K562 (cell line): ENCODE measurements at regions not wholly inside any gene's neighbourhood (a gene's known extent, or its start where the extent isn't known, plus 50 kb on each side); places are given as distances from the start of the nearest gene placed in this dataset.

ENCODE experiments used
- ATAC-seq: fragments of 200-7000 bp; cut with Tn5 transposase; 3 replicates; pipeline ENCODE4 v1.9.1; 2020; ENCODE audit warnings: moderate library complexity
- BruUV-seq: library from RNA; stranded (reverse); fragments of 400-500 nt; replicated peaks from 2 replicates; lab custom pipeline; 2021; lab: Mats Ljungman, UMichigan
- CTCF ChIA-PET: fragments of 300-600 bp; formaldehyde crosslinking; extraction: SDS; loops from one replicate; lab custom pipeline; 2021; ENCODE audit warnings: low intra/inter-chr PET ratio; lab: Yijun Ruan, JAX
- POLR2A ChIA-PET: fragments of 300-600, 350-650 bp; sonication (Branson Sonifier 250); formaldehyde crosslinking; extraction: SDS; loops from one replicate; lab custom pipeline; 2021; ENCODE audit warnings: antibody characterized with exemption, inconsistent platforms; lab: Yijun Ruan, JAX
- DNase-seq, 4 experiments: peaks; one replicate each; pipeline versions ENCODE4 v3.0.0 to v3.0.0-alpha.2; 2011 to 2018; ENCODE audit warnings: low spot score in 3 of 4, mixed read lengths in 3 of 4; ENCODE audit errors: extremely low read depth in 1 of 4
- FAIRE-seq: peaks from 2 replicates; lab custom pipeline; 2011; peaks lifted over from hg19 to GRCh38; lab: Jason Lieb, UNC
- H2AFZ ChIP-seq: 2 replicates; pipeline ENCODE4 v1.6.0; 2011; ENCODE audit warnings: low read depth, low read length, control low read depth, inconsistent platforms
- H3K27ac ChIP-seq: fragments of 200-600 bp; 3 replicates; pipeline ENCODE4 v1.8.0; 2011; ENCODE audit warnings: low read depth, mild to moderate bottlenecking, control low read depth, inconsistent platforms, low read length, moderate library complexity, mixed read lengths; ENCODE audit errors: extremely low read depth
- H3K27me3 ChIP-seq, 2 experiments: fragments of 300-600 bp in 1 of 2; 2 replicates in 1 of 2; 3 replicates in 1 of 2; pipeline versions ENCODE4 v1.6.0 to v1.8.0; 2011; ENCODE audit warnings: inconsistent platforms in 2 of 2, low read length in 2 of 2, mild to moderate bottlenecking in 1 of 2, mixed read lengths in 1 of 2, moderate library complexity in 1 of 2; ENCODE audit not compliant: control insufficient read depth in 2 of 2, insufficient read depth in 2 of 2
- H3K36me3 ChIP-seq: fragments of 300-600 bp; 3 replicates; pipeline ENCODE4 v1.8.0; 2011; ENCODE audit warnings: mild to moderate bottlenecking, low read length, inconsistent platforms; ENCODE audit not compliant: control insufficient read depth, insufficient read depth
- H3K4me1 ChIP-seq, 2 experiments: fragments of 200-600 bp in 1 of 2; replicated peaks in 1 of 2; 2 replicates in 1 of 2; 3 replicates in 1 of 2; pipeline versions ENCODE4 v1.5.1 to v1.8.0; 2011; ENCODE audit warnings: inconsistent platforms in 2 of 2, low read length in 2 of 2, mild to moderate bottlenecking in 1 of 2, mixed read lengths in 1 of 2, moderate library complexity in 1 of 2; ENCODE audit not compliant: control insufficient read depth in 2 of 2, insufficient read depth in 2 of 2
- H3K4me2 ChIP-seq: 2 replicates; pipeline ENCODE4 v1.6.1; 2011; ENCODE audit warnings: low read length, control low read depth, inconsistent platforms, mixed read lengths; ENCODE audit not compliant: insufficient read depth
- H3K4me3 ChIP-seq: fragments of 200-600 bp; sonication (generic), shearing (Covaris generic); 2 replicates; pipeline ENCODE4 v1.5.1; 2016; ENCODE audit warnings: control low read depth, inconsistent platforms
- H3K79me2 ChIP-seq: fragments of 200-600 bp; 3 replicates; pipeline ENCODE4 v1.8.0; 2011; ENCODE audit warnings: low read length, inconsistent platforms; ENCODE audit not compliant: control insufficient read depth, insufficient read depth
- H3K9ac ChIP-seq, 2 experiments: 2 replicates each; pipeline versions ENCODE4 v1.6.0 to v1.6.1; 2011; ENCODE audit warnings: low read depth in 2 of 2, low read length in 2 of 2, control low read depth in 1 of 2, inconsistent platforms in 1 of 2, mild to moderate bottlenecking in 1 of 2, mixed read lengths in 1 of 2; ENCODE audit not compliant: insufficient read depth in 1 of 2
- H3K9me1 ChIP-seq: one replicate; pipeline ENCODE4 v1.6.0; 2011; ENCODE audit warnings: inconsistent platforms, mild to moderate bottlenecking, low read length, moderate library complexity; ENCODE audit not compliant: control insufficient read depth, insufficient read depth
- H3K9me3 ChIP-seq: replicated peaks from 2 replicates; pipeline ENCODE4 v1.5.1; 2011; ENCODE audit warnings: low read depth, low read length, inconsistent platforms; ENCODE audit not compliant: control insufficient read depth, insufficient read depth
- H4K20me1 ChIP-seq: replicated peaks from 2 replicates; pipeline ENCODE4 v1.6.1; 2011; ENCODE audit warnings: low read length, inconsistent platforms, mixed read lengths; ENCODE audit not compliant: control insufficient read depth, insufficient read depth
- C11orf30 ChIP-seq: fragments of 450-650 bp; IDR thresholded peaks from 2 replicates; pipeline ENCODE4 v1.6.1; 2016; ENCODE audit warnings: low read depth, mild to moderate bottlenecking
- CTBP1 ChIP-seq: fragments of 450-650 bp; IDR thresholded peaks from 2 replicates; pipeline ENCODE4 v1.6.1; 2016; ENCODE audit warnings: borderline replicate concordance
- KLF1 ChIP-seq: fragments of 450-650 bp; IDR thresholded peaks from 2 replicates; pipeline ENCODE4 v1.6.1; 2016; ENCODE audit warnings: missing genetic modification characterization, missing compliant biosample characterization
- MGA ChIP-seq: fragments of 450-650 bp; IDR thresholded peaks from 2 replicates; pipeline ENCODE4 v1.6.1; 2016; ENCODE audit warnings: mild to moderate bottlenecking, moderate library complexity
- NFE2 ChIP-seq: IDR thresholded peaks from 2 replicates; pipeline ENCODE4 v1.6.1; 2014; ENCODE audit warnings: antibody characterized with exemption, low read depth
- ZNF592 ChIP-seq: fragments of 450-650 bp; IDR thresholded peaks from 2 replicates; pipeline ENCODE4 v1.6.1; 2017; ENCODE audit warnings: antibody characterized with exemption, mild to moderate bottlenecking
- ZNF830 ChIP-seq: fragments of 250-450 bp; sonication (Bioruptor Pico); IDR thresholded peaks from 2 replicates; pipeline ENCODE4 v1.5.0; 2021; ENCODE audit warnings: mild to moderate bottlenecking
- WGBS: fragments of 100-300 bp; shearing (Covaris generic); methylation state at CpG from one replicate; pipeline ENCODE4 v1.1.6; 2016; ENCODE audit warnings: low coverage, mixed read lengths; ENCODE audit not compliant: insufficient coverage; ENCODE audit errors: missing lambda C conversion rate; 5-methylcytosine and 5-hydroxymethylcytosine counted together
- in situ Hi-C: fragments of 300-500 bp; cut with MboI; formaldehyde crosslinking; loops from 4 replicates; pipeline ENCODE4 v1.15.0; 2018; ENCODE audit warnings: inconsistent platforms, mixed read lengths
- intact Hi-C: fragments of 100-400 bp; cut with micrococcal nuclease; formaldehyde crosslinking; loops from 2 replicates; pipeline ENCODE4 v1.14.2; 2022

GRCh38 chr7:106377847-106378361, 93.1 kb upstream of the NAMPT start:
- CTCF ChIA-PET: no interaction called here
- Histone ChIP-seq H4K20me1 (no peaks in the 10 kb centered on the region), H3K27ac (no peak overlapping the region), H3K9me3 (no peaks in the 10 kb centered on the region), H2AFZ (peak overlapping the region; percentile 61), H3K9ac (peak overlapping the region in 1 of 2 experiments; percentile 71; a peak in 1 of 4 replicates), H3K4me1 (peaks cover 0 to 16% of the 10 kb centered on the region in 2 experiments; a peak in 3 of 5 replicates), H3K4me3 (no peak overlapping the region), H3K79me2 (no peaks in the 10 kb centered on the region), H3K36me3 (no peaks in the 10 kb centered on the region), H3K4me2 (peak overlapping the region; percentile 56; the same call in 1 of the 2 replicates), H3K27me3 (no peaks in the 10 kb centered on the region), H3K9me1 (no peaks in the 10 kb centered on the region)
- WGBS: 39% methylated on average over 3 of the region's 3 CpGs
- in situ Hi-C loops (no loop called here), intact Hi-C loops (no loop called here)
- DNase-seq: no peak
- no TSS peak for BruUV-seq
- FAIRE-seq: no peak
- POLR2A ChIA-PET: interaction anchor here (1.1 to 4.2 kb wide), 3 partner anchors 10 to 13 kb away, joined by 3 to 23 read pairs (median 7); no protein-coding TSS in a partner anchor
- ATAC-seq: peak; percentile 58
- TF ChIP-seq KLF1: no peak
- 0 out of 2 replicates have a peak, but pooled peaks have one; percentile 42 for TF ChIP-seq CTBP1
- TF ChIP-seq ZNF830 (CRISPR knock-in tag): no peak
- 0 out of 2 replicates have a peak, but pooled peaks have one; percentile 59 for TF ChIP-seq ZNF592
- TF ChIP-seq NFE2: peak; percentile 66
- TF ChIP-seq MGA: 0 out of 2 replicates have a peak, but pooled peaks have one; percentile 12
- peak; percentile 40; the same call in 1 of the 2 replicates for TF ChIP-seq C11orf30
